ENCODE measurements at regions not wholly inside any gene's neighbourhood (a gene's known extent, or its start where the extent isn't known, plus 50 kb on each side); places are given as distances from the start of the nearest gene placed in this dataset.

DNA sequence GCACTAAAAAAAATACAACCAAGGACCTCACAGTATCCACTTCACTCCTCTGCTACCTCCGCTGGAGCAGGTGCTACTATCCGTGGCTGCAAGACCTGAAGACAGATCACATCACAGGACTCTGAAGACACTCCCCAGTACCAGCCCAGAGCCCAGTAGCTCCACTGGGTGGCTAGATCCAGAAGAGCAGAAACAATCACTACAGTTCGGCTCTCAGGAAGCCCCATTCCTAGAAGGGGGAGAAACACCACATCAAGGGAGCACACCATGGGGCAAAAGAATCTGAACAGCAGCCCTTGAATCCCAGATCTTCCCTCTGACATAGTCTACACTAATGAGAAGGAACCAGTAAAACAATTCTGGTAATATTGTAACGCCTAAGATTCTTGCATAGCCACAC lies 494.0 kb upstream of the FAT3 start:
- TF ChIP-seq, protein P1, sequence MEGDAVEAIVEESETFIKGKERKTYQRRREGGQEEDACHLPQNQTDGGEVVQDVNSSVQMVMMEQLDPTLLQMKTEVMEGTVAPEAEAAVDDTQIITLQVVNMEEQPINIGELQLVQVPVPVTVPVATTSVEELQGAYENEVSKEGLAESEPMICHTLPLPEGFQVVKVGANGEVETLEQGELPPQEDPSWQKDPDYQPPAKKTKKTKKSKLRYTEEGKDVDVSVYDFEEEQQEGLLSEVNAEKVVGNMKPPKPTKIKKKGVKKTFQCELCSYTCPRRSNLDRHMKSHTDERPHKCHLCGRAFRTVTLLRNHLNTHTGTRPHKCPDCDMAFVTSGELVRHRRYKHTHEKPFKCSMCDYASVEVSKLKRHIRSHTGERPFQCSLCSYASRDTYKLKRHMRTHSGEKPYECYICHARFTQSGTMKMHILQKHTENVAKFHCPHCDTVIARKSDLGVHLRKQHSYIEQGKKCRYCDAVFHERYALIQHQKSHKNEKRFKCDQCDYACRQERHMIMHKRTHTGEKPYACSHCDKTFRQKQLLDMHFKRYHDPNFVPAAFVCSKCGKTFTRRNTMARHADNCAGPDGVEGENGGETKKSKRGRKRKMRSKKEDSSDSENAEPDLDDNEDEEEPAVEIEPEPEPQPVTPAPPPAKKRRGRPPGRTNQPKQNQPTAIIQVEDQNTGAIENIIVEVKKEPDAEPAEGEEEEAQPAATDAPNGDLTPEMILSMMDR (IDR thresholded peaks at IDR 0.05), result no peak
- TF ChIP-seq EZH2 (IDR thresholded peaks at IDR 0.05; ENCODE audit: borderline replicate concordance, insufficient read depth, low read depth, low read length, poor library complexity, severe bottlenecking), result no peak
